SH-SY5Y (cell line): ENCODE measurements at regions not wholly inside any gene's neighbourhood (a gene's known extent, or its start where the extent isn't known, plus 50 kb on each side); places are given as distances from the start of the nearest gene placed in this dataset.

Experiments
- GATA2 ChIP-seq: IDR thresholded peaks from 2 replicates; pipeline ENCODE4 v1.6.1; 2011; ENCODE audit warnings: mild to moderate bottlenecking, low read depth, low read length
- GATA3 ChIP-seq: IDR thresholded peaks from 2 replicates; pipeline ENCODE4 v1.6.1; 2011; ENCODE audit warnings: low read depth, mild to moderate bottlenecking, low read length, moderate library complexity

DNA sequence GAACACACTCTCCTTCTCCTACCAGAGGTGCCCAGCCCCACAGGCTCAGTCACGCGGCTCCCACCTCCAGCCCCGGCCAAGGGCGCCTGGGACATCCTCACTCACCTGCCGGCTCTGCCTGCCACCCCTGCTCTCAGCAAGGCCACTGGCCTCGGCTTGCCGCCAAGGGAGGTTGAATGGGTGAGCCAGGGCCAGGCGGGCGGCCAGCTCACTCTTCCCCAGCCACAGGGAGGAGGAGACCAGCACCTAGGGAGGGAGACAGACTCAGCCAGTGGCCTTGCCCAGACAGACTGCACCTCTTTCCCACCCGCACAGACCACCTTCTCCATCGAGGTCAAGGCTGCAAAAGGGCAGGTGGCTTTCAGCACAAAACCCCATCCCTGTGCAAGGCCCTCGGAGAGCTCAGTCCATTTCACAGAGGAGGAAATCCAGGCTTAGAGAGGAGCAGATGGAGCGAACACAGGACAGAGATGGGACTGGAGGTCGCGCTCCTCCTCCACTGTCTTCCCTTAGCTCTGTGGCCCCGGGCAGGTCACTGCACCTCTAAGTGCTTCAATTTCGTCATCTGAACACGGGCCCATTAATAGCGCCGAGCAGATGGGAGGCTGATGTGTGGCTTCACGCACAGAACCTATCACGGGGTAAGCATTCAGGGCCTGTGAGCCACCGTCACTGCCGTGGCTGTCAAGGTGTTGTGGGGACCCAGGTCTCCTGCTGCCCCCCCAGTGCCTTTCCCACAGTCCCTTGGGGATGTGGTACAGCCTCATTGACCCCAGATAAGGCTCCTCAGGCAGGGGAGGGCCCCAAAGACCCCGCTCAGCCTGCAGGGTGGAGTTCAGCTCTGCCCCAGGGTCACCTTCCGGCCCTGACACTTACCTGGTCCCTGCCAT is 56.1 kb downstream of the RMI2 start:
- TF ChIP-seq GATA2 = no peak
- no peak for TF ChIP-seq GATA3

DNA sequence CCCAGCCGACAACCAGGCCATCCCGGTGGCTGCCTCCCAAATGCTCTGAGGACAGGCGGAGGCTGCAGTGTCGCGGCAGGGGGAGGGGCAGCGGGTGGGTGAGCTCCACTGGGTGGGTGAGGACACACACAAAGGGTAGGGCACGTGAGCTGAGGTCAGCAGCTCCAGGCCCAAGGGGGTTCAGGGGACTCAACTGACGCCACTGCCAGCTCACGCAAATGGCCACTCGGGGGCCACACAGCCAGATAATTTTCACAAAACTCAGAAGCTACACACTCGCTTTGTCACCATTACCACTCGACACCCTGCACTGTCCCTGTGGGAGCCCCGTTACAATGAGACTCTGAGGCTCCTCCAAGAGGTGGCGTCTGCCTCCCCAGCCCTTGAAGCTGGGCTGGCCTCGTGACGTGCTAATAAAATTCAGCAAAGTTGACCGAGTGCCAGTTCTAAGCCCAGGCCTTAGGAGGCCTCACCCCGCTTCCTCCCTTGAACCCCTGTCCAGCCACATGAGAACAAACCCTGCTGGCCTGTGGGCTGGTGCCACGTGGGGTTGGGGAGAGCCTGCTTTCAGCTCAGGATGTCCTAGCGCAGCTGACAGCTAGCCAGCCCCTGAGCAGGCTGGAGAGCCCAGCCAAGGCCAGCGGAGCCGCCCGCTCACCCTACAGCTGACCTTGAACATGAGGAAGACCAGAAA is 56.9 kb downstream of the RMI2 start:
- TF ChIP-seq GATA2 = no peak
- no peak for TF ChIP-seq GATA3

- no peak for TF ChIP-seq GATA3
These were observed 57.7 kb downstream of the RMI2 start for GRCh38 chr16:11402745-11403533.

- TF ChIP-seq GATA2 (no peak), GATA3 (no peak)
These were observed 58.2 kb downstream of the RMI2 start for GRCh38 chr16:11403534-11403795.

DNA sequence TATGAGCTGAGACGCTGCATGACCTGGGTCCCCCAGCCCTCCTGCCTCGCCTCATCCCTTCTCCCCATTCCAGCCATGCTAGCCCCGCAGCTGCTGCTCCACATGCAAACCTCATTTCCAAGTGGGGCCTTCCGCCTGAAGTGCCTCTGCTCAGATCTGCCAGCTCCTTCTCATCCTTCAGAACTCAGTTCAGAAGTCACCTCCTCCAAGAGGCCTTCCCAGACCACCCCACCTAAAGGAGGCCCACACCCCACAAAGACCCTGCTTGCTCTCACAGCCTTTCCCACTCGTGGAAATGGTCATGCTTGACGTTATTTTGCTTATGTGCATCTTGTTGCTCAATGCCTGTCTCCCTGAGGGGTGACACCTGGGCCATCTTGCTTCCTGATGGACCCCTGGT is 58.7 kb downstream of the RMI2 start:
- TF ChIP-seq GATA2 (no peak), GATA3 (no peak)

DNA sequence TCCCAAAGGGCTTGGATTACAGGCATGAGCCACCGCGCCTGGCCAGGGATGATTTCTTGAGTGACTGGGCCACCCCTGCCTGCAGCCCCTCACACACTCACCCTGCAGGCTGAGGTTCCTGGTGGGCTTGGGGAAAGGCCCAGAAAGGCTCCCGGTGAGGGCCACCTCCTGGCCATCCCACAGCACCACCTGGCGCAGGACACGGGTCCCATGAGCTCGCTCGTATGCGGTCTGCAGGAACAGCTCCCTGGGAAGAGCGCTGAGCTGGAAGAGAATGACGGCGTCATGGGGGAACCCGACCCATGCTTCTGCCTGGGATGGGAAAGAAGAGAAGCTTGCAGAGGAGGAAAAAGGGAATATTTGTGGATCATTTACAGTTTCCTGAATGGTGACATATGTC is 59.3 kb downstream of the RMI2 start:
- TF ChIP-seq GATA2 = no peak
- TF ChIP-seq GATA3 = no peak

GRCh38 chr16:11405331-11406176 is 60.3 kb downstream of the RMI2 start:
- TF ChIP-seq GATA2 (no peak), GATA3 (no peak)

DNA sequence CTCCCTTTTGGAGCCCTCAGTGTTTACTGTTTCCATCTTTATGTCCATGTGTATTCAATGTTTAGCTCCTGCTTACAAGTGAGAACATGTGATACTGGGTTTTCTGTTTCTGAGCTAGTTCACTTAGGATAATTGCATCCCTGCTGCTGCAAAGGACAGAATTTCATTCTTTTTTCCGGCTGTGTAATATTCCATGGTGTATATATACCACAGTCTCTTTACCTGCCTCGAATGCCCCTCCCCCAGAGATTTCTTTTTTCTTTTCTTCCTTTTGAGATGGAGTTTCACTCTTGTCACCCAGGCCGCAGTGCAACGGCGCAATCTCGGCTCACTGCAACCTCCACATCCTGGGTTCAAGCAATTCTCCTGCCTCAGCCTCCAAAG is 60.9 kb downstream of the RMI2 start:
- TF ChIP-seq GATA3 = no peak
- no peak for TF ChIP-seq GATA2

- TF ChIP-seq GATA2 (no peak), GATA3 (no peak)
These were observed 62.1 kb downstream of the RMI2 start for GRCh38 chr16:11407047-11407982.

DNA sequence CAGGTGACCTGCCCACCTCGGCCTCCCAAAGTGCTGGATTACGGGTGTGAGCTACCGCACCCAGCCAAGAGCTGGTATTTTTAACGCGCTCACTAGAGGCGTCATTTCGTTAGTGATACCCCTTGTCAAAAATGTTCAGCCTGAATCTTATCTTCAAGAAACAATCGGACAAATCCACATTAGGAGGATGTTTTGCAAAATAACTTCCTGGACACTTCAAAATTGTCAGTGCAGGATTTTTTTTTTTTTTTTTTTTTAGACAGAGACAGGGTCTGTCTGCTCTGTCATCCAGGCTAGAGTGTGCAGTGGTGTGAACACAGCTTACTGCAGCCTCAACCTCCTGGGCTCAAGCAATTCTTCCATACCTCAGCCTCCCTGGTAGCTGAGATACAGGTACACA is 63.0 kb downstream of the RMI2 start:
- TF ChIP-seq GATA2 (no peak), GATA3 (no peak)

- no peak for TF ChIP-seq GATA2
- TF ChIP-seq GATA3 = no peak
These were observed 64.1 kb downstream of the RMI2 start for GRCh38 chr16:11409398-11409797.

DNA sequence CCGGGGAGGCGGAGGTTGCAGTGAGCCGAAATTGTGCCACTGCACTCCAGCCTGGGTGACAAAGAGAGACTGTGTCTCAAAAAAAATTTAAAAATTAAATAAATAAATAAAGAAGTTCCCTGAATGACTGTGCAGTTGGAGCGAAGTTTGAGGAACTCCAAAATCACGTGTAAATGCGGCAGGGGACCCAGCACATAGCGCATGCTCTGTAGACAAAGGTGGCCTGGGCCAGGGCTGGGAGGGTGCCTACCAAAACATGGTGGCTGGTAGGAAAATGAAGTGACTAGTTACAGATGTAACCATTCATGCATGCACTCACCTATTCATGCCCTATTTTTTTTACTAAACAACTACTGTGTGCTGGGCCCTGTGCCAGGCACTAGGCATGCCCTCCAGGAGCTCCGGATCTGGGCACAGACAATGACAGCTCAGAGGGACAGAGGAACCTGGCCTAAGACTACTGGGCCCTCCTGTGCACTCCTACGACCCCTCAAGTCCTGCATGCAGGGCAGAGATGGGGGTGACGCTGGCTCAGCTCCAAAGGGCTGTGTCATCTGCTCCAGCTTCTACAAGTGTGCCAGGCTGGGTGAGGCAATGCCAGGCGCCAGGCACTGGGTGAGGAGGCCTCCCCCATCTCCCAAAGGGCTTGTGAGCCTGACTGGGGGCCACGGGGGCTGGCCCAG is 65.3 kb downstream of the RMI2 start:
- TF ChIP-seq GATA3 (no peak), GATA2 (no peak)

DNA sequence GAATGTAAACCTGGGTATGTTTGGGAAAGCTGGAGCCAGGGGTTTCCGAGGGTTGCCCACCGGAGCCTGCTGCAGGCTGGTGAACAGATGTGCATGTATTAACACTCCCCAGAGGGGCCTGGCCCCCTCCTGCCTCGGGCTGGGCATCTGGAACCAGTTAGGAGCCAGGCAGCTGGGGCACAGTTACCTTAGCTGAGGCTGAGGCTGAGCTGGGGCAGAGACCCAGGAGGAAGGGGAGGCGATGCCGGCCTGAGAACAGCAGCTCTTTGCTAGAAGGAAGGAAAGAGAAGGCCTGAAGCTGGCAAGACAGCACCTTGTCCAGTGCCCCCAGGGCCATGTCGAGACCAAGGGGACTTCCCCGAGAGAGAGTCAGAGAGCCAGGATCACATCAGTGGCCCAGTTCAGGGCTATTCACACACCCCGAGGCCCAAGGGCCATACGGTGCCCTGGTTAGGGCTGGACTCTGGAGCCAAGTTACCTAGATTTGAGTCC is 65.8 kb downstream of the RMI2 start:
- TF ChIP-seq GATA3 = no peak
- no peak for TF ChIP-seq GATA2
